K562 (cell line): ENCODE measurements at regions not wholly inside any gene's neighbourhood (a gene's known extent, or its start where the extent isn't known, plus 50 kb on each side); places are given as distances from the start of the nearest gene placed in this dataset.

Experiments
- ATAC-seq: fragments of 200-7000 bp; cut with Tn5 transposase; 3 replicates; pipeline ENCODE4 v1.9.1; 2020; ENCODE audit warnings: moderate library complexity
- BruUV-seq: library from RNA; stranded (reverse); fragments of 400-500 nt; replicated peaks from 2 replicates; lab custom pipeline; 2021; lab: Mats Ljungman, UMichigan
- CTCF ChIA-PET: fragments of 300-600 bp; formaldehyde crosslinking; extraction: SDS; loops from one replicate; lab custom pipeline; 2021; ENCODE audit warnings: low intra/inter-chr PET ratio; lab: Yijun Ruan, JAX
- POLR2A ChIA-PET: fragments of 300-600, 350-650 bp; sonication (Branson Sonifier 250); formaldehyde crosslinking; extraction: SDS; loops from one replicate; lab custom pipeline; 2021; ENCODE audit warnings: antibody characterized with exemption, inconsistent platforms; lab: Yijun Ruan, JAX
- DNase-seq, 4 experiments: peaks; one replicate each; pipeline versions ENCODE4 v3.0.0 to v3.0.0-alpha.2; 2011 to 2018; ENCODE audit warnings: low spot score in 3 of 4, mixed read lengths in 3 of 4; ENCODE audit errors: extremely low read depth in 1 of 4
- FAIRE-seq: peaks from 2 replicates; lab custom pipeline; 2011; peaks lifted over from hg19 to GRCh38; lab: Jason Lieb, UNC
- H2AFZ ChIP-seq: 2 replicates; pipeline ENCODE4 v1.6.0; 2011; ENCODE audit warnings: low read depth, low read length, control low read depth, inconsistent platforms
- H3K27ac ChIP-seq: fragments of 200-600 bp; 3 replicates; pipeline ENCODE4 v1.8.0; 2011; ENCODE audit warnings: low read depth, mild to moderate bottlenecking, control low read depth, inconsistent platforms, low read length, moderate library complexity, mixed read lengths; ENCODE audit errors: extremely low read depth
- H3K27me3 ChIP-seq, 2 experiments: fragments of 300-600 bp in 1 of 2; 2 replicates in 1 of 2; 3 replicates in 1 of 2; pipeline versions ENCODE4 v1.6.0 to v1.8.0; 2011; ENCODE audit warnings: inconsistent platforms in 2 of 2, low read length in 2 of 2, mild to moderate bottlenecking in 1 of 2, mixed read lengths in 1 of 2, moderate library complexity in 1 of 2; ENCODE audit not compliant: control insufficient read depth in 2 of 2, insufficient read depth in 2 of 2
- H3K36me3 ChIP-seq: fragments of 300-600 bp; 3 replicates; pipeline ENCODE4 v1.8.0; 2011; ENCODE audit warnings: mild to moderate bottlenecking, low read length, inconsistent platforms; ENCODE audit not compliant: control insufficient read depth, insufficient read depth
- H3K4me1 ChIP-seq, 2 experiments: fragments of 200-600 bp in 1 of 2; replicated peaks in 1 of 2; 2 replicates in 1 of 2; 3 replicates in 1 of 2; pipeline versions ENCODE4 v1.5.1 to v1.8.0; 2011; ENCODE audit warnings: inconsistent platforms in 2 of 2, low read length in 2 of 2, mild to moderate bottlenecking in 1 of 2, mixed read lengths in 1 of 2, moderate library complexity in 1 of 2; ENCODE audit not compliant: control insufficient read depth in 2 of 2, insufficient read depth in 2 of 2
- H3K4me2 ChIP-seq: 2 replicates; pipeline ENCODE4 v1.6.1; 2011; ENCODE audit warnings: low read length, control low read depth, inconsistent platforms, mixed read lengths; ENCODE audit not compliant: insufficient read depth
- H3K4me3 ChIP-seq: fragments of 200-600 bp; sonication (generic), shearing (Covaris generic); 2 replicates; pipeline ENCODE4 v1.5.1; 2016; ENCODE audit warnings: control low read depth, inconsistent platforms
- H3K79me2 ChIP-seq: fragments of 200-600 bp; 3 replicates; pipeline ENCODE4 v1.8.0; 2011; ENCODE audit warnings: low read length, inconsistent platforms; ENCODE audit not compliant: control insufficient read depth, insufficient read depth
- H3K9ac ChIP-seq, 2 experiments: 2 replicates each; pipeline versions ENCODE4 v1.6.0 to v1.6.1; 2011; ENCODE audit warnings: low read depth in 2 of 2, low read length in 2 of 2, control low read depth in 1 of 2, inconsistent platforms in 1 of 2, mild to moderate bottlenecking in 1 of 2, mixed read lengths in 1 of 2; ENCODE audit not compliant: insufficient read depth in 1 of 2
- H3K9me1 ChIP-seq: one replicate; pipeline ENCODE4 v1.6.0; 2011; ENCODE audit warnings: inconsistent platforms, mild to moderate bottlenecking, low read length, moderate library complexity; ENCODE audit not compliant: control insufficient read depth, insufficient read depth
- H3K9me3 ChIP-seq: replicated peaks from 2 replicates; pipeline ENCODE4 v1.5.1; 2011; ENCODE audit warnings: low read depth, low read length, inconsistent platforms; ENCODE audit not compliant: control insufficient read depth, insufficient read depth
- H4K20me1 ChIP-seq: replicated peaks from 2 replicates; pipeline ENCODE4 v1.6.1; 2011; ENCODE audit warnings: low read length, inconsistent platforms, mixed read lengths; ENCODE audit not compliant: control insufficient read depth, insufficient read depth
- CTCF ChIP-seq, 3 experiments: IDR thresholded peaks in 2 of 3; conservative IDR thresholded peaks in 1 of 3; 2 replicates each; pipeline ENCODE4 v1.5.1; 2011 to 2012; ENCODE audit warnings: low read length in 3 of 3, mild to moderate bottlenecking in 3 of 3, control low read depth in 2 of 3, improper control_type of control experiment in 1 of 3, inconsistent platforms in 1 of 3, low read depth in 1 of 3, mixed read lengths in 1 of 3, moderate library complexity in 1 of 3; ENCODE audit not compliant: insufficient read depth in 2 of 3
- EP300 ChIP-seq: IDR thresholded peaks from 2 replicates; pipeline ENCODE4 v1.6.1; 2012; ENCODE audit warnings: low read length, improper control_type of control experiment
- HBP1 ChIP-seq: fragments of 450-650 bp; formaldehyde crosslinking; IDR thresholded peaks from 2 replicates; pipeline ENCODE4 v1.4.0; 2022; ENCODE audit warnings: missing genetic modification characterization
- ZBTB11 ChIP-seq, 3 experiments: fragments of 200-800 bp in 1 of 3; fragments of 250-450 bp in 1 of 3; fragments of 450-650 bp in 1 of 3; sonication (Bioruptor Pico) in 1 of 3; sonication (Bioruptor generic) in 1 of 3; formaldehyde crosslinking in 1 of 3; IDR thresholded peaks; 2 replicates each; pipeline versions ENCODE4 v1.6.1 to v1.8.0; 2016 to 2022; ENCODE audit warnings: mild to moderate bottlenecking in 2 of 3, missing genetic modification characterization in 2 of 3, missing compliant biosample characterization in 1 of 3, moderate library complexity in 1 of 3
- ZNF507 ChIP-seq: conservative IDR thresholded peaks from 2 replicates; pipeline ENCODE4 v1.6.1; 2017; ENCODE audit warnings: missing genetic modification characterization, missing compliant biosample characterization
- ZNF511 ChIP-seq: sonication (generic); formaldehyde crosslinking; IDR thresholded peaks from 2 replicates; pipeline ENCODE4 v1.8.0; 2022; ENCODE audit warnings: mild to moderate bottlenecking, missing genetic modification reagents
- WGBS: fragments of 100-300 bp; shearing (Covaris generic); methylation state at CpG from one replicate; pipeline ENCODE4 v1.1.6; 2016; ENCODE audit warnings: low coverage, mixed read lengths; ENCODE audit not compliant: insufficient coverage; ENCODE audit errors: missing lambda C conversion rate; 5-methylcytosine and 5-hydroxymethylcytosine counted together
- in situ Hi-C: fragments of 300-500 bp; cut with MboI; formaldehyde crosslinking; loops from 4 replicates; pipeline ENCODE4 v1.15.0; 2018; ENCODE audit warnings: inconsistent platforms, mixed read lengths
- intact Hi-C: fragments of 100-400 bp; cut with micrococcal nuclease; formaldehyde crosslinking; loops from 2 replicates; pipeline ENCODE4 v1.14.2; 2022

GRCh38 chr11:80959751-80960150 is 1518.9 kb upstream of the TENM4 start:
- intact Hi-C loops (no loop called here), in situ Hi-C loops (no loop called here)
- Histone ChIP-seq H3K79me2 (no peaks in the 10 kb centered on the region), H3K9me3 (no peaks in the 10 kb centered on the region; the same call in 1 of the 2 replicates), H2AFZ (no peak overlapping the region), H3K36me3 (no peaks in the 10 kb centered on the region), H3K9me1 (no peaks in the 10 kb centered on the region), H3K9ac (no peak overlapping the region), H3K4me2 (no peak overlapping the region), H3K4me1 (no peaks in the 10 kb centered on the region), H3K4me3 (no peak overlapping the region), H4K20me1 (no peaks in the 10 kb centered on the region), H3K27ac (no peak overlapping the region), H3K27me3 (no peaks in the 10 kb centered on the region)
- FAIRE-seq (no peak), DNase-seq (no peak), ATAC-seq (no peak)
- 3% methylated on average over 2 of the region's 2 CpGs for WGBS
- BruUV-seq, result no TSS peak
- ChIA-PET CTCF (no interaction called here), POLR2A (no interaction called here)
- no peak for TF ChIP-seq HBP1
- TF ChIP-seq ZBTB11 (CRISPR knock-in tag; IDR thresholded peaks at IDR 0.05), result no peak
- TF ChIP-seq ZNF511, result no peak
- no peak for TF ChIP-seq ZNF507 (tag)
- no peak for TF ChIP-seq EP300
- TF ChIP-seq CTCF (IDR thresholded peaks at IDR 0.05 in 2 of 3, conservative IDR thresholded peaks at IDR 0.05 in 1 of 3; ENCODE audit: insufficient read depth in 2 of 3, low read depth in 1 of 3, low read length in 3 of 3), result no peak
